Loucy (cell line): ENCODE measurements at regions not wholly inside any gene's neighbourhood (a gene's known extent, or its start where the extent isn't known, plus 50 kb on each side); places are given as distances from the start of the nearest gene placed in this dataset.

ENCODE experiments used
- H2AFZ ChIP-seq: fragments of 200-600 bp; sonication (generic); 2 replicates; pipeline ENCODE4 v1.6.0; 2016; ENCODE audit warnings: antibody characterized with exemption, mild to moderate bottlenecking, low read length, moderate library complexity
- H3F3A ChIP-seq: fragments of 200-600 bp; 2 replicates; pipeline ENCODE4 v1.6.0; 2016; ENCODE audit warnings: antibody characterized with exemption, low read depth, mild to moderate bottlenecking
- H3K27me3 ChIP-seq: fragments of 200-600 bp; sonication (generic); 2 replicates; pipeline ENCODE4 v1.6.1; 2014; ENCODE audit warnings: low read length, mild to moderate bottlenecking; ENCODE audit not compliant: insufficient read depth, poor library complexity, severe bottlenecking
- H3K36me3 ChIP-seq: fragments of 200-600 bp; sonication (generic); 2 replicates; pipeline ENCODE4 v1.6.1; 2016; ENCODE audit warnings: low read length; ENCODE audit not compliant: insufficient read depth
- H3K4me1 ChIP-seq: fragments of 200-600 bp; sonication (generic); 2 replicates; pipeline ENCODE4 v1.5.1; 2014; ENCODE audit warnings: low read length, mild to moderate bottlenecking; ENCODE audit not compliant: insufficient read depth, poor library complexity, severe bottlenecking
- H3K4me2 ChIP-seq: fragments of 200-600 bp; sonication (generic); 2 replicates; pipeline ENCODE4 v1.6.0; 2014; ENCODE audit warnings: antibody characterized with exemption, low read length, low read depth, mild to moderate bottlenecking; ENCODE audit not compliant: poor library complexity, severe bottlenecking
- H3K4me3 ChIP-seq: fragments of 200-600 bp; sonication (generic); 2 replicates; pipeline ENCODE4 v1.5.1; 2014; ENCODE audit warnings: low read length, mild to moderate bottlenecking, mixed read lengths; ENCODE audit not compliant: poor library complexity, severe bottlenecking
- H3K79me2 ChIP-seq: fragments of 200-600 bp; sonication (generic); 2 replicates; pipeline ENCODE4 v1.6.1; 2014; ENCODE audit warnings: low read length; ENCODE audit not compliant: insufficient read depth
- H3K9ac ChIP-seq: fragments of 200-600 bp; sonication (generic); 2 replicates; pipeline ENCODE4 v1.6.0; 2014; ENCODE audit warnings: mild to moderate bottlenecking, low read depth, low read length, moderate library complexity; ENCODE audit not compliant: poor library complexity, severe bottlenecking
- H3K9me2 ChIP-seq: fragments of 200-600 bp; sonication (generic); replicated peaks from 2 replicates; pipeline ENCODE4 v1.6.1; 2016; ENCODE audit warnings: low read depth, low read length, mixed read lengths
- H3K9me3 ChIP-seq: fragments of 200-600 bp; sonication (generic); 2 replicates; pipeline ENCODE4 v1.6.1; 2014; ENCODE audit warnings: mild to moderate bottlenecking, antibody characterized with exemption, low read length, low read depth; ENCODE audit not compliant: insufficient read depth
- H4K20me1 ChIP-seq: fragments of 200-600 bp; sonication (generic); 2 replicates; pipeline ENCODE4 v1.6.0; 2014; ENCODE audit warnings: antibody characterized with exemption, low read length, mild to moderate bottlenecking; ENCODE audit not compliant: insufficient read depth, poor library complexity, severe bottlenecking
- EZH2phosphoT487 ChIP-seq: fragments of 200-600 bp; IDR thresholded peaks from 2 replicates; pipeline ENCODE4 v1.6.1; 2018; ENCODE audit warnings: antibody characterized with exemption, mild to moderate bottlenecking, moderate library complexity, borderline replicate concordance
- TF ChIP-seq, protein P1 (sequence below): fragments of 200-600 bp; sonication (generic); conservative IDR thresholded peaks from 2 replicates; pipeline ENCODE4 v1.5.1; 2014; ENCODE audit warnings: mild to moderate bottlenecking, antibody characterized with exemption, low read length

DNA sequence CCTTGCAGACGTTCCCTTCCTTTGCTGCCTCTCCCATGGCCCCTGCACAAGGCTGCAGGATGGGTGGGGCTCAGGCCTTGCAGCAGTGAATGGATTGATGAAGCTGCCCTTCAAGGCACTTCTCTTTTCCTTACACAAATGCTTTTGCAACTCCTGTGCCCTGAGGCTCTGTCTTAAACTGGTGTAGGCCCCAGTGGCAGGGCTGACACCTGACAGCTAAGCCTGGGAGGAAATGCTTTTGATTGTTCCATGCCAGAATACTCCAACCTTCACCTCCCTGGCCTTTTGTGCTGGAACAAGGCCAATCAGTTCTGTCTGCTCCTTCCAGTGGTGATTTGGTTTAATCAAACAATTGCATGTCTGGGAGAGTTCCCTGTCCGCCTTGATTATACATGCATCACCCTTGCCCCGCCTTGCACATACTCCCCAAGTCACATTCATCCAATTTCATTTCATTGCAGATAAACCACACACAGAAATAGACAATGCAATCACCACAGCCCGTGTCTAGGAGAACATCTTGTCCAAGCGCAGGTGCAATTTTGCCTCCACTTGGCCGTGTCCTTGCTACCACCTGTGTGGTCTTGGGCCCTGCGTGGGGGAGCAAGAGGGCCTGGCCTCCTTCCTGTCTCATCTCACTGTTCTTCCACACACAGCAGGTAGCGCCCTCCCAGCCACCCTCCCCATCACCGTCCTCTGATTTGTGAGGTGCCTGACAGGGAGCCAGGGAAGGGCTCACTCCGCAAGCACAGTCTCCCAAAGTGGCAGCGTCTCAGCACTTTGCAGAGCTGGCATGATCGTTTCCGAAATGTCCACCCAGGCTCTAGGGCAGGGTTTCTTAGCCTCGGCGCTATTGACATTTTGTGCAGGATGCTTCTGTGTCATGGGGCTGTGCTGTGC lies 120.4 kb downstream of the CDH26 start:
- Histone ChIP-seq H3K9ac (no peak overlapping the region), H3F3A (no peaks in the 10 kb centered on the region), H3K27me3 (no peaks in the 10 kb centered on the region), H3K4me2 (no peak overlapping the region), H3K36me3 (no peaks in the 10 kb centered on the region), H4K20me1 (peaks cover 4% of the 10 kb centered on the region), H2AFZ (no peak overlapping the region), H3K4me3 (no peak overlapping the region), H3K9me3 (no peaks in the 10 kb centered on the region), H3K79me2 (peaks cover 11% of the 10 kb centered on the region; the same call in 1 of the 2 replicates), H3K4me1 (no peaks in the 10 kb centered on the region), H3K9me2 (no peaks in the 10 kb centered on the region)
- no peak for TF ChIP-seq EZH2phosphoT487
- TF ChIP-seq, protein P1, sequence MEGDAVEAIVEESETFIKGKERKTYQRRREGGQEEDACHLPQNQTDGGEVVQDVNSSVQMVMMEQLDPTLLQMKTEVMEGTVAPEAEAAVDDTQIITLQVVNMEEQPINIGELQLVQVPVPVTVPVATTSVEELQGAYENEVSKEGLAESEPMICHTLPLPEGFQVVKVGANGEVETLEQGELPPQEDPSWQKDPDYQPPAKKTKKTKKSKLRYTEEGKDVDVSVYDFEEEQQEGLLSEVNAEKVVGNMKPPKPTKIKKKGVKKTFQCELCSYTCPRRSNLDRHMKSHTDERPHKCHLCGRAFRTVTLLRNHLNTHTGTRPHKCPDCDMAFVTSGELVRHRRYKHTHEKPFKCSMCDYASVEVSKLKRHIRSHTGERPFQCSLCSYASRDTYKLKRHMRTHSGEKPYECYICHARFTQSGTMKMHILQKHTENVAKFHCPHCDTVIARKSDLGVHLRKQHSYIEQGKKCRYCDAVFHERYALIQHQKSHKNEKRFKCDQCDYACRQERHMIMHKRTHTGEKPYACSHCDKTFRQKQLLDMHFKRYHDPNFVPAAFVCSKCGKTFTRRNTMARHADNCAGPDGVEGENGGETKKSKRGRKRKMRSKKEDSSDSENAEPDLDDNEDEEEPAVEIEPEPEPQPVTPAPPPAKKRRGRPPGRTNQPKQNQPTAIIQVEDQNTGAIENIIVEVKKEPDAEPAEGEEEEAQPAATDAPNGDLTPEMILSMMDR: no peak

DNA sequence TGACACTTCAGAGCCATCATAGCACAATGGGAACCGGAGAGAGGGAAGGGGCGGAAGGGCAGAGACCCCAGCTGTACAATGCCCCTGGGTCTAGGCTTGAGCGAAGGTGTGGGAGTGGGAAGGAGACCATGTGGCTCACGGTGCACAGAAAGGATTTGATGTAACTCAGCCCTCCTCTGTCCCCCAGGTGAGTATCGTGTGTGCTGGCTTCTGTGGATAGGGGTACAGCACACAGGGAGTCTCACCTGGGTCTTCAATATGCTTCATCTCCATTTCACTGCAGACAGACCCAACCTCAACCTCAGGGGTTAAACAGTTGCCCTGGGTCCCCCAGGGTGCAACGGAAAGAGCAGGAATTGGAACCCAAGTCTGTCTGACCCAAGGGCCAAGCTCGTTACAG lies 122.2 kb downstream of the CDH26 start:
- Histone ChIP-seq H3K9ac (no peak overlapping the region), H3K4me2 (no peak overlapping the region)

DNA sequence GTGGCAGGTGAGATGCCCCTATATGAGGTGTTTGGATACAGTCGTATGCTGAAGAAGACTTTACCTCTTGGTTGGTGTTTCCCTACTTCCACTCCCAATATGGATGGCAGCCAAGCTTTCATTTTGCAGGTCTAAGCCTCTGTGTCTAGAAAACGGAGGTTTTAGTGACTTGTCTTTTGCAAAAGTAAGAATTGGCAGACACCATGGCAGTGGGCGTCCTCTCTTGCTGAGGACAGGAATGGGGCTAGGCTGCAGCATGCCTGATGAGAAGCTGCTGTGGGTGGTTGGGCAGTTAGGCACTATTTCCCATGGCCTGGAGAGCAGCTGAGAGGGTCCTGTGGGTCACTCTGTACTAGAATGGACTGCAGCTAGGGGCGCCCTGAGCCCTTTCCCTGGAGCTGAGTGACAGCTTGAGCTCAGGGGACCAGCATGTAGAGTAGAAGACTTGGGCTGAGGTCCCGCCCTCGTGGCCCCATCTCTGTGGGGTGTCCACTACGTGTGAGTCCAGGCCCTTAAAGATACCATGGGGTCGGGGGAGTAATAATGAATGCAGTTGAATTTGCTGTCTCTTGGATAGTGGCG lies 127.4 kb downstream of the CDH26 start:
- TF ChIP-seq, protein P1: 0 out of 2 replicates have a peak, but pooled peaks have one; percentile 10
- TF ChIP-seq EZH2phosphoT487: no peak
- H3F3A ChIP-seq: no peaks in the 10 kb centered on the region
- H3K27me3 ChIP-seq: no peaks in the 10 kb centered on the region
- H4K20me1 ChIP-seq: no peaks in the 10 kb centered on the region
- H3K9me2 ChIP-seq: no peaks in the 10 kb centered on the region
- H3K9ac ChIP-seq: no peak overlapping the region
- H3K9me3 ChIP-seq: no peaks in the 10 kb centered on the region
- H3K36me3 ChIP-seq: no peaks in the 10 kb centered on the region
- H2AFZ ChIP-seq: no peak overlapping the region
- H3K4me3 ChIP-seq: no peak overlapping the region
- no peaks in the 10 kb centered on the region for H3K4me1 ChIP-seq
- no peak overlapping the region for H3K4me2 ChIP-seq
- H3K79me2 ChIP-seq: no peaks in the 10 kb centered on the region

More for the DNA sequence above, 122.2 kb downstream of the CDH26 start:
- Histone ChIP-seq H3K79me2 (peaks cover 5% of the 10 kb centered on the region; the same call in 1 of the 2 replicates), H4K20me1 (peaks cover under 1% of the 10 kb centered on the region), H3K9me3 (no peaks in the 10 kb centered on the region), H3K4me3 (no peak overlapping the region), H3K36me3 (no peaks in the 10 kb centered on the region), H3F3A (no peaks in the 10 kb centered on the region), H3K27me3 (no peaks in the 10 kb centered on the region), H3K4me1 (no peaks in the 10 kb centered on the region), H2AFZ (no peak overlapping the region), H3K9me2 (no peaks in the 10 kb centered on the region)
- TF ChIP-seq EZH2phosphoT487: no peak
- TF ChIP-seq, protein P1: no peak
